ENCODE measurements at regions not wholly inside any gene's neighbourhood (a gene's known extent, or its start where the extent isn't known, plus 50 kb on each side); places are given as distances from the start of the nearest gene placed in this dataset.

- peaks cover 4 to 26% (median 13%) of the 10 kb centered on the region in 5 donors for H3K4me1 ChIP-seq (ENCODE audit: control insufficient read depth in 5 of 5, insufficient read depth in 5 of 5, low read length in 5 of 5)
- peak overlapping the region; percentile 84 for H3K4me3 ChIP-seq
- no peaks in the 10 kb centered on the region for H3K9me3 ChIP-seq (ENCODE audit: control insufficient read depth in 4 of 4, insufficient read depth in 3 of 4, low read length in 3 of 4)
- no peaks in the 10 kb centered on the region for H3K27me3 ChIP-seq (ENCODE audit: control insufficient read depth in 3 of 3, insufficient read depth in 3 of 3, low read length in 2 of 3)
- ATAC-seq (ENCODE audit: insufficient read depth, low FRiP score) (peak; percentile 99), DNase-seq (peak; percentile 95 to 98 (median 96))
- peaks cover 0 to 1% (median under 1%) of the 10 kb centered on the region in 4 donors for H3K36me3 ChIP-seq (ENCODE audit: control insufficient read depth in 4 of 4, insufficient read depth in 4 of 4, low read length in 4 of 4)
- no peak for TF ChIP-seq CTCF (IDR thresholded peaks at IDR 0.05; ENCODE audit: control extremely low read depth, extremely low read depth)
- peak overlapping the region; percentile 65 to 90 for H3K9ac ChIP-seq (ENCODE audit: insufficient read depth in 1 of 2, low read length in 2 of 2)
- WGBS, 2 donors, result 0 to 1% methylated on average over 61 to 94 of the region's 94 CpGs
- H3K27ac ChIP-seq (ENCODE audit: low read depth in 1 of 2, low read length in 1 of 2), result peak overlapping the region; percentile 92 to 94
Observed at GRCh38 chr9:36487482-36488388, 85.0 kb upstream of the MELK start.

GRCh38 chr9:36486933-36487481 is 85.7 kb upstream of the MELK start:
- peak overlapping the region; percentile 84 for H3K4me3 ChIP-seq
- 0 to 1% methylated on average over 36 to 63 of the region's 63 CpGs for WGBS, 2 donors
- peaks cover 4 to 26% (median 13%) of the 10 kb centered on the region in 5 donors for H3K4me1 ChIP-seq (ENCODE audit: control insufficient read depth in 5 of 5, insufficient read depth in 5 of 5, low read length in 5 of 5)
- TF ChIP-seq CTCF (IDR thresholded peaks at IDR 0.05; ENCODE audit: control extremely low read depth, extremely low read depth), result no peak
- peak overlapping the region; percentile 23 to 76 for H3K9ac ChIP-seq (ENCODE audit: insufficient read depth in 1 of 2, low read length in 2 of 2)
- H3K27me3 ChIP-seq (ENCODE audit: control insufficient read depth in 3 of 3, insufficient read depth in 3 of 3, low read length in 2 of 3), result no peaks in the 10 kb centered on the region
- DNase-seq, result peak; percentile 37 to 45 (median 43)
- peak overlapping the region; percentile 91 to 94 for H3K27ac ChIP-seq (ENCODE audit: low read depth in 1 of 2, low read length in 1 of 2)
- H3K36me3 ChIP-seq (ENCODE audit: control insufficient read depth in 4 of 4, insufficient read depth in 4 of 4, low read length in 4 of 4), result peaks cover 0 to 4% (median 1%) of the 10 kb centered on the region in 4 donors
- H3K9me3 ChIP-seq (ENCODE audit: control insufficient read depth in 4 of 4, insufficient read depth in 3 of 4, low read length in 3 of 4), result no peaks in the 10 kb centered on the region
- ATAC-seq (ENCODE audit: insufficient read depth, low FRiP score), result no peak

- no peaks in the 10 kb centered on the region for H3K9me3 ChIP-seq (ENCODE audit: control insufficient read depth in 4 of 4, insufficient read depth in 3 of 4, low read length in 3 of 4)
- DNase-seq, result peak in 2 of 3 donors; percentile 46 to 49
- peaks cover 4 to 26% (median 13%) of the 10 kb centered on the region in 5 donors for H3K4me1 ChIP-seq (ENCODE audit: control insufficient read depth in 5 of 5, insufficient read depth in 5 of 5, low read length in 5 of 5)
- no peak for TF ChIP-seq CTCF (IDR thresholded peaks at IDR 0.05; ENCODE audit: control extremely low read depth, extremely low read depth)
- H3K36me3 ChIP-seq (ENCODE audit: control insufficient read depth in 4 of 4, insufficient read depth in 4 of 4, low read length in 4 of 4), result peaks cover 0 to 4% (median 1%) of the 10 kb centered on the region in 4 donors
- peak overlapping the region; percentile 91 to 94 for H3K27ac ChIP-seq (ENCODE audit: low read depth in 1 of 2, low read length in 1 of 2)
- H3K27me3 ChIP-seq (ENCODE audit: control insufficient read depth in 3 of 3, insufficient read depth in 3 of 3, low read length in 2 of 3), result no peaks in the 10 kb centered on the region
- H3K9ac ChIP-seq (ENCODE audit: insufficient read depth in 1 of 2, low read length in 2 of 2), result peak overlapping the region; percentile 45 to 76
- peak overlapping the region; percentile 84 for H3K4me3 ChIP-seq
- ATAC-seq (ENCODE audit: insufficient read depth, low FRiP score), result no peak
- WGBS, 2 donors, result 1% methylated on average over 24 of the region's 24 CpGs
Observed at GRCh38 chr9:36486329-36486932, 86.3 kb upstream of the MELK start.

All from lung (tissue), 11 donors.